ENCODE measurements at regions not wholly inside any gene's neighbourhood (a gene's known extent, or its start where the extent isn't known, plus 50 kb on each side); places are given as distances from the start of the nearest gene placed in this dataset.

DNA sequence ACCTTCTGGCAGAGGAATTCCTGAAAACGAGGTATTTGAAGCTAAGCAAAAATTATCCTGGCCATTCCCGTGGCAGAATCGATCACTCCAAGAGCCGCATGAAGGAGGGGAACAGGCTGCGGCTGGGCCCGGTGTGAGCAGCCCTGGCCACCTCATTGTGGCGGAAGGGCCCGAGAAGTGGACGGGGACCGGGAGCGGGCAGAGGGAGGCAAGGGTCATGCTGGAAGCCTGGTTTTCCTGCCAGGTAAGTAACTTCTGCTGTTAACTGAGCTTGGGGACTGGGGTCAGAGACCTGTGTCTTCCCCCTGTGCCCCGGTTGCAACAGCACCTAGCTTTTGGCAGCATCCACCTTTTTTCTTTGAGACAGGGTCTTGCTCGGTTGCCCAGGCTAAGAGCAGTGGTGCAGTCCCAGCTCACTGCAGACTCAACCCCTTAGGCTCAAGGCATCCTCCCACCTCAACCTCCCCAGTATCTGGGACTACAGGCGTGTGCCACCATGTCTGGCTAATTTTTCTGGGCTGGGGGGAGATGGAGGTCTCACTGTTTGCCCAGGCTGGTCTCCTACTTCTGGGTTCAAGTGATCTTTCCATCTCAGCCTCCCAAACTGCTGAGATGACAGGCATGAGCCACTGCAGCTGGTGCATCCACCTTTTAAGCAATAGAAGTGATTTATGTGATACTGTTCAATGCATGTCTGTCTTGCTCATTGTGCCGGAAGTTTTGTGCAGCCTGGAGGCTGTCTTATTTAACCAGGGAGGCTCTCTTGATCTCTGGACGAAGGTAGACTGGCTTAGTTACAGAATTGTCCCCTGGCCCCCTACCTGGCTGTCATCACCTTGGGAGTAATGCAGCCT, 174.0 kb upstream of the MYL2 start:
- no peak for DNase-seq (ENCODE audit: low read depth in 1 of 2, low spot score in 1 of 2)
- H3K27me3 ChIP-seq (ENCODE audit: insufficient read depth, poor library complexity, severe bottlenecking), result no peaks in the 10 kb centered on the region
- H3K4me3 ChIP-seq (replicated peaks; ENCODE audit: insufficient read depth, low read length), result no peak overlapping the region
- H3K27ac ChIP-seq (replicated peaks), result no peak overlapping the region
- TF ChIP-seq, protein P1, sequence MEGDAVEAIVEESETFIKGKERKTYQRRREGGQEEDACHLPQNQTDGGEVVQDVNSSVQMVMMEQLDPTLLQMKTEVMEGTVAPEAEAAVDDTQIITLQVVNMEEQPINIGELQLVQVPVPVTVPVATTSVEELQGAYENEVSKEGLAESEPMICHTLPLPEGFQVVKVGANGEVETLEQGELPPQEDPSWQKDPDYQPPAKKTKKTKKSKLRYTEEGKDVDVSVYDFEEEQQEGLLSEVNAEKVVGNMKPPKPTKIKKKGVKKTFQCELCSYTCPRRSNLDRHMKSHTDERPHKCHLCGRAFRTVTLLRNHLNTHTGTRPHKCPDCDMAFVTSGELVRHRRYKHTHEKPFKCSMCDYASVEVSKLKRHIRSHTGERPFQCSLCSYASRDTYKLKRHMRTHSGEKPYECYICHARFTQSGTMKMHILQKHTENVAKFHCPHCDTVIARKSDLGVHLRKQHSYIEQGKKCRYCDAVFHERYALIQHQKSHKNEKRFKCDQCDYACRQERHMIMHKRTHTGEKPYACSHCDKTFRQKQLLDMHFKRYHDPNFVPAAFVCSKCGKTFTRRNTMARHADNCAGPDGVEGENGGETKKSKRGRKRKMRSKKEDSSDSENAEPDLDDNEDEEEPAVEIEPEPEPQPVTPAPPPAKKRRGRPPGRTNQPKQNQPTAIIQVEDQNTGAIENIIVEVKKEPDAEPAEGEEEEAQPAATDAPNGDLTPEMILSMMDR (IDR thresholded peaks at IDR 0.05; ENCODE audit: insufficient read depth, low read length), result no peak
- TF ChIP-seq, protein P2, sequence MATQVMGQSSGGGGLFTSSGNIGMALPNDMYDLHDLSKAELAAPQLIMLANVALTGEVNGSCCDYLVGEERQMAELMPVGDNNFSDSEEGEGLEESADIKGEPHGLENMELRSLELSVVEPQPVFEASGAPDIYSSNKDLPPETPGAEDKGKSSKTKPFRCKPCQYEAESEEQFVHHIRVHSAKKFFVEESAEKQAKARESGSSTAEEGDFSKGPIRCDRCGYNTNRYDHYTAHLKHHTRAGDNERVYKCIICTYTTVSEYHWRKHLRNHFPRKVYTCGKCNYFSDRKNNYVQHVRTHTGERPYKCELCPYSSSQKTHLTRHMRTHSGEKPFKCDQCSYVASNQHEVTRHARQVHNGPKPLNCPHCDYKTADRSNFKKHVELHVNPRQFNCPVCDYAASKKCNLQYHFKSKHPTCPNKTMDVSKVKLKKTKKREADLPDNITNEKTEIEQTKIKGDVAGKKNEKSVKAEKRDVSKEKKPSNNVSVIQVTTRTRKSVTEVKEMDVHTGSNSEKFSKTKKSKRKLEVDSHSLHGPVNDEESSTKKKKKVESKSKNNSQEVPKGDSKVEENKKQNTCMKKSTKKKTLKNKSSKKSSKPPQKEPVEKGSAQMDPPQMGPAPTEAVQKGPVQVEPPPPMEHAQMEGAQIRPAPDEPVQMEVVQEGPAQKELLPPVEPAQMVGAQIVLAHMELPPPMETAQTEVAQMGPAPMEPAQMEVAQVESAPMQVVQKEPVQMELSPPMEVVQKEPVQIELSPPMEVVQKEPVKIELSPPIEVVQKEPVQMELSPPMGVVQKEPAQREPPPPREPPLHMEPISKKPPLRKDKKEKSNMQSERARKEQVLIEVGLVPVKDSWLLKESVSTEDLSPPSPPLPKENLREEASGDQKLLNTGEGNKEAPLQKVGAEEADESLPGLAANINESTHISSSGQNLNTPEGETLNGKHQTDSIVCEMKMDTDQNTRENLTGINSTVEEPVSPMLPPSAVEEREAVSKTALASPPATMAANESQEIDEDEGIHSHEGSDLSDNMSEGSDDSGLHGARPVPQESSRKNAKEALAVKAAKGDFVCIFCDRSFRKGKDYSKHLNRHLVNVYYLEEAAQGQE (IDR thresholded peaks at IDR 0.05; ENCODE audit: insufficient replicate concordance, low read depth), result no peak
- TF ChIP-seq SPI1 (IDR thresholded peaks at IDR 0.05; ENCODE audit: borderline replicate concordance, low read depth), result no peak
- TF ChIP-seq GABPA (IDR thresholded peaks at IDR 0.05; ENCODE audit: low read depth), result no peak
- no peak for TF ChIP-seq POLR2AphosphoS5 (IDR thresholded peaks at IDR 0.05; ENCODE audit: low read depth)

DNA sequence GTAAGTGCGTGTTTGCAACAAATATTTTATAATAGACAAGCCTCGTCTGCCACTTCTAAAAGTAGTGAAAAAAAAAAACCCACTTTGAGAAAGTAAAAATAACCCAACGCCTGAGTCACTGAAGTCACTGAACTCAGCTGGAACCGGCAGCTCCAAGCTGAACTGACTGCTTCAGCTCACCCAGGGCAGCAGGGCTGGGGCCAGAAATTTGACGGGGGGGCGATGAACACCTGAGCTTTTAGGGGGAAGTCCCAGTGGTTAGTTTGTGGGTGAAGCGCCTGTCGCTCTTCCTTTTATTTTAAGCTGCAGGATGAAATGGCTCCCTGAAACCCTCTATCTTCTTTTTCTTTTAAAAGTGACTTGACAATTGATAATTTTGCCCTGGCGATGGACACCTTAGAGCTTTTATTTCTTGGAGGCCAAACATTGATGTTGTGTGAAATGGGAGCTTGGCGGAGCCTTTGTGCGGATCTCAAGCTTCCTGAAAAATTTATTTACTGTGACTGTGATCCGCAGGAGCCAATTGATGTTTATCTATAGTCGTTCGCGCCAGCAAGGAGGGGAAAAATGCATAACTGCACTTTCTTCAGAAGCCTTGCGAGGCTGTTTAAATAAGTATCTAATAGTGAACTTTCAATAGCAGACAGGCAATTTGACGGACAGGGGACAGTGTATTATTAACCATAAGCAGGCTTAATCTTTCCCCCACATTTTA, 173.2 kb upstream of the MYL2 start:
- no peak overlapping the region for H3K27ac ChIP-seq (replicated peaks)
- H3K27me3 ChIP-seq (ENCODE audit: insufficient read depth, poor library complexity, severe bottlenecking), result no peaks in the 10 kb centered on the region
- no peak for DNase-seq (ENCODE audit: low read depth in 1 of 2, low spot score in 1 of 2)
- no peak overlapping the region for H3K4me3 ChIP-seq (replicated peaks; ENCODE audit: insufficient read depth, low read length)
- no peak for TF ChIP-seq SPI1 (IDR thresholded peaks at IDR 0.05; ENCODE audit: borderline replicate concordance, low read depth)
- TF ChIP-seq, protein P2 (IDR thresholded peaks at IDR 0.05; ENCODE audit: insufficient replicate concordance, low read depth), result no peak
- TF ChIP-seq GABPA (IDR thresholded peaks at IDR 0.05; ENCODE audit: low read depth), result no peak
- TF ChIP-seq, protein P1 (IDR thresholded peaks at IDR 0.05; ENCODE audit: insufficient read depth, low read length), result no peak
- no peak for TF ChIP-seq POLR2AphosphoS5 (IDR thresholded peaks at IDR 0.05; ENCODE audit: low read depth)

DNA sequence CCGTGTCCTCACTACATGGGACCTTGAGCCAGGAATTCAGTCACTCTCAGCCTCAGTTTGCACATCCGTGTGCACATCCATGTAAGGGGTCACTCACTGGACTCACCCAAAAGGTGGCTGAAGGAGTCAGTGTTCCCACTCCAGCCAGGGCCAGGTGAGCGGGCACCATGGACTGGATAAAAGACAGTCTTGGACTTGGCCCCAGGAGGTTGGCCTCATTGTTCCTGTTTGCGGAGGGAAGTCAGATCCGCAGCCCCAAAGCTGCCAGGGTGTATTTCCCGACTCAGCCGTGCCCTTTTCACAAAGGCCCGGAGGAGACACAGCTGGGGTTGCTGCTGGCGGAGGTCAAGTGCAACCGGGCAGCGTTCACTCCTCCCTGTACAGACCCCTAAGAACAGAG, 170.7 kb upstream of the MYL2 start:
- TF ChIP-seq, protein P2 (IDR thresholded peaks at IDR 0.05; ENCODE audit: insufficient replicate concordance, low read depth), result no peak
- no peak; the same call in 1 of the 2 replicates for TF ChIP-seq SPI1 (IDR thresholded peaks at IDR 0.05; ENCODE audit: borderline replicate concordance, low read depth)
- TF ChIP-seq POLR2AphosphoS5 (IDR thresholded peaks at IDR 0.05; ENCODE audit: low read depth), result no peak
- no peak for TF ChIP-seq GABPA (IDR thresholded peaks at IDR 0.05; ENCODE audit: low read depth)
- TF ChIP-seq, protein P1 (IDR thresholded peaks at IDR 0.05; ENCODE audit: insufficient read depth, low read length), result no peak
- no peaks in the 10 kb centered on the region for H3K27me3 ChIP-seq (ENCODE audit: insufficient read depth, poor library complexity, severe bottlenecking)
- H3K27ac ChIP-seq (replicated peaks), result no peak overlapping the region
- H3K4me3 ChIP-seq (replicated peaks; ENCODE audit: insufficient read depth, low read length), result no peak overlapping the region
- DNase-seq (ENCODE audit: low read depth in 1 of 2, low spot score in 1 of 2), result no peak

Measured in HL-60 (cell line).